WERI-Rb-1 (cell line): ENCODE measurements at regions not wholly inside any gene's neighbourhood (a gene's known extent, or its start where the extent isn't known, plus 50 kb on each side); places are given as distances from the start of the nearest gene placed in this dataset.

Experiments
- DNase-seq: peaks from one replicate; pipeline ENCODE4 v3.0.0-alpha.2; 2020
- H3K27ac ChIP-seq: fragments of 250-450 bp; sonication (Bioruptor Pico); 2 replicates; pipeline ENCODE4 v1.5.1; 2020; ENCODE audit warnings: mild to moderate bottlenecking, moderate library complexity
- H3K27me3 ChIP-seq: fragments of 250-450 bp; sonication (Bioruptor Pico); 2 replicates; pipeline ENCODE4 v1.5.1; 2021; ENCODE audit warnings: mild to moderate bottlenecking, low read depth, moderate library complexity; ENCODE audit not compliant: insufficient read depth, severe bottlenecking
- H3K36me3 ChIP-seq: fragments of 250-450 bp; sonication (Bioruptor Pico); 2 replicates; pipeline ENCODE4 v1.5.1; 2020; ENCODE audit warnings: mild to moderate bottlenecking, moderate library complexity
- H3K4me3 ChIP-seq: 2 replicates; pipeline ENCODE4 v1.5.1; 2011; ENCODE audit warnings: low read depth, mild to moderate bottlenecking, control low read depth, low read length
- H3K9me3 ChIP-seq: fragments of 250-450 bp; sonication (Bioruptor Pico); 2 replicates; pipeline ENCODE4 v1.5.1; 2021; ENCODE audit warnings: mild to moderate bottlenecking, moderate library complexity; ENCODE audit not compliant: severe bottlenecking
- TF ChIP-seq, protein P1 (sequence below): IDR thresholded peaks from 2 replicates; pipeline ENCODE4 v1.5.1; 2011; ENCODE audit warnings: low read depth, mild to moderate bottlenecking, control low read depth, inconsistent platforms, low read length

DNA sequence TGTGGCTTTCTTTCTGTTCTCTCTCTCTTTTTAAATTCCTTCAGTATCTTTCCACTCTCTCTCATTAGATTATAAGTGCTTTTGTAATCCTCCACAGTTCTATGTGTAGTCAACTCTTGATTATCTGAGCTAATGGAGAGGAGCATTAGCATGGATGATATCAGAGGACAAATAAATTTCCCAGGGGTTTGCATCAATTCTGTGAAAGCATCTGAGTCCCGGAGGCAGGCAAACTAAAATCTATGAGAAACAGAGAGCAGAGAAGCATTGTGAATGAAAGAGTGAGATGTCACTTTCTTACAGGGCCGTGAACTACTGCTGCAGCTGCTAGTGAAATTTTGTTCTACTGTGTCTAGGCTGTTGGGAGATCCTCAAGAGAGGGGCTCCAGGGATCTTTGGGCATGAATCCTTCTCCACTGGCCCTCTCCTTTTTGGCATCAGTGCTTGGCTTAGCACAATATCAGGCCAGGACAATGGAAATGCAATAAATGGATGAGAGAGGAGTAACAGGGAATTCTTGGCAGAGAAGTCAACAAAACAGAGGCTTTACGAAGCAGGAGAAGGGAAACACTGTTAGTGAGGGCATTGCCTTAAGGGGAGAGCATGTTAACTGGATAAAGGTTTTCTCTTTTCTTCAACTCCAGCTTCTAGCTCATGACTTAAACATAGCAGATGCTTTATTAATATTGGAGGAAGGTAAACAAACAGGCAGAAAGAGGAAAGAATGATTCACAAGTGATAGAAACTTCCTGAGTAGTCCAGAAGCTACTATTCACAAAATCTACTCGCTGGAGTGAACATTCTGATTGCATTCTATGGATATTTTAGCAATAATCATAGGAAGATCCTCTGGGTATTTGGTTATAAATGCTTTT is 847.0 kb upstream of the MAP3K7 start:
- H3K36me3 ChIP-seq, result no peaks in the 10 kb centered on the region
- no peaks in the 10 kb centered on the region for H3K27me3 ChIP-seq
- no peaks in the 10 kb centered on the region for H3K9me3 ChIP-seq
- no peak for DNase-seq
- H3K4me3 ChIP-seq, result no peak overlapping the region
- TF ChIP-seq, protein P1, sequence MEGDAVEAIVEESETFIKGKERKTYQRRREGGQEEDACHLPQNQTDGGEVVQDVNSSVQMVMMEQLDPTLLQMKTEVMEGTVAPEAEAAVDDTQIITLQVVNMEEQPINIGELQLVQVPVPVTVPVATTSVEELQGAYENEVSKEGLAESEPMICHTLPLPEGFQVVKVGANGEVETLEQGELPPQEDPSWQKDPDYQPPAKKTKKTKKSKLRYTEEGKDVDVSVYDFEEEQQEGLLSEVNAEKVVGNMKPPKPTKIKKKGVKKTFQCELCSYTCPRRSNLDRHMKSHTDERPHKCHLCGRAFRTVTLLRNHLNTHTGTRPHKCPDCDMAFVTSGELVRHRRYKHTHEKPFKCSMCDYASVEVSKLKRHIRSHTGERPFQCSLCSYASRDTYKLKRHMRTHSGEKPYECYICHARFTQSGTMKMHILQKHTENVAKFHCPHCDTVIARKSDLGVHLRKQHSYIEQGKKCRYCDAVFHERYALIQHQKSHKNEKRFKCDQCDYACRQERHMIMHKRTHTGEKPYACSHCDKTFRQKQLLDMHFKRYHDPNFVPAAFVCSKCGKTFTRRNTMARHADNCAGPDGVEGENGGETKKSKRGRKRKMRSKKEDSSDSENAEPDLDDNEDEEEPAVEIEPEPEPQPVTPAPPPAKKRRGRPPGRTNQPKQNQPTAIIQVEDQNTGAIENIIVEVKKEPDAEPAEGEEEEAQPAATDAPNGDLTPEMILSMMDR, result no peak
- H3K27ac ChIP-seq, result no peak overlapping the region

DNA sequence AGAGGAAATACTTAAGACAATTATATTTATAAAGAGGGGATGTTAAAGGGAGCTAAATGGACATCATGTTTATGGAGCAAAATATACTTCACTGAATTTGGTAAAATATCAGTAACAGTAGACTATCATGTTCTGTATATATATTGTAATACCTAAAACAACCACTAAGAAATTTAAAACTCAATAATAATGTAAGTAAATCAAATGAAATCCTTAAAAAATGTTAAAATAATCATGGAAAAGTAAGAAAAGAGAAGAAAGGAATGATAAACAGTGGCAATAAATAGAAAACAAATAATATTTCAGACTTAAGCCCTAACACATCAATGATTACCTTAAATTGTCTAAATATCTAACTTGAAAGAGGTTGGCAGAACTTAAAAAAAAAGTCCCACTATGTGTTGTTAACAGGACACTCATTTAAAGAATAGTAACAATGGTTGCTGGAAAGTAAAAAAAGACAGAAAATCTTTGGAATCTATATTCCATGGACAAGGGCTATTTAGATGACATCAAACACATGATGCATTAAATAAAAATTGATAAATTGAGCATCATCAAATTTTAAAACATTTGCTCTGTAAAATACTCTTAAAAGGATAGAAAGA is 842.2 kb upstream of the MAP3K7 start:
- TF ChIP-seq, protein P1, result no peak
- no peak overlapping the region for H3K27ac ChIP-seq
- no peaks in the 10 kb centered on the region for H3K9me3 ChIP-seq
- H3K4me3 ChIP-seq, result no peak overlapping the region
- H3K36me3 ChIP-seq, result no peaks in the 10 kb centered on the region
- DNase-seq, result no peak
- no peaks in the 10 kb centered on the region for H3K27me3 ChIP-seq

DNA sequence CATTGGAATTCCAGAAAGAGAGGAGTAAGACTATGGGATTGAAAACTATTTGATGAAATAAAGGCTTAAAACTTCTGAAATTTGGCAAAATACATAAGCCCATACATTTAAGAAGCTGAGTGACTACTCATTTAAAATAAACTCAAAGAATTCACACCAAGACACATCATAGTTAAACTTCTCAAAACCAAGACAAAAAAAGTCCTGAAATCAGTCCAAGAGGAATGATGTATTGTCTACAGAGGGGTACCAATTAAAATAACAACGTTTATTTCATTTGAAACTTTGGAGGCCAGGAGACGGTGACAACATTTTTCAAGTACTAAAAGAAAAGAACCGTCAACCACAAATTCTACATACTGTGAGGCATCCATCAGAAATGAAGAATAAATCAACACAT is 841.4 kb upstream of the MAP3K7 start:
- H3K27ac ChIP-seq, result no peak overlapping the region
- H3K9me3 ChIP-seq, result no peaks in the 10 kb centered on the region
- H3K4me3 ChIP-seq, result no peak overlapping the region
- no peak for DNase-seq
- no peaks in the 10 kb centered on the region for H3K36me3 ChIP-seq
- H3K27me3 ChIP-seq, result no peaks in the 10 kb centered on the region
- TF ChIP-seq, protein P1, result no peak

DNA sequence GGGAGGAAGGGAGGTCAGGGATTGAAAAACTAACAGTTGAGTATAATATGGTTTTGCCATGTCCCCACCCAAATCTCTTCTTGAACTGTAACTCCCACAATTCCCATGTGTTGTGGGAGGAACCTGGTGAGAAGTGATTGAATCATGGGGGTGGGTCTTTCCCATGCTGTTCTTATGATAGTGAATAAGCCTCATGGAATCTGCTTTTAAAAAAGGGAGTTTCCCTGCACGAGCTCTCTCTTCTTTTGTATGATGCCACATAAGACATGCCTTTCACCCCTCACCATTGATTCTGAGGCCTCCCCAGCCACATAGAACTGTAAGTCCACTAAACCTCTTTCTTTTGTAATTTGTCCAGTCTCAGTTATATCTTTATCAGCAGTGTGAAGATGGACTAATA is 833.4 kb upstream of the MAP3K7 start:
- DNase-seq, result no peak
- Histone ChIP-seq H3K27ac (no peak overlapping the region), H3K36me3 (no peaks in the 10 kb centered on the region), H3K27me3 (no peaks in the 10 kb centered on the region), H3K4me3 (no peak overlapping the region), H3K9me3 (peaks cover 5% of the 10 kb centered on the region)
- TF ChIP-seq, protein P1, result no peak

DNA sequence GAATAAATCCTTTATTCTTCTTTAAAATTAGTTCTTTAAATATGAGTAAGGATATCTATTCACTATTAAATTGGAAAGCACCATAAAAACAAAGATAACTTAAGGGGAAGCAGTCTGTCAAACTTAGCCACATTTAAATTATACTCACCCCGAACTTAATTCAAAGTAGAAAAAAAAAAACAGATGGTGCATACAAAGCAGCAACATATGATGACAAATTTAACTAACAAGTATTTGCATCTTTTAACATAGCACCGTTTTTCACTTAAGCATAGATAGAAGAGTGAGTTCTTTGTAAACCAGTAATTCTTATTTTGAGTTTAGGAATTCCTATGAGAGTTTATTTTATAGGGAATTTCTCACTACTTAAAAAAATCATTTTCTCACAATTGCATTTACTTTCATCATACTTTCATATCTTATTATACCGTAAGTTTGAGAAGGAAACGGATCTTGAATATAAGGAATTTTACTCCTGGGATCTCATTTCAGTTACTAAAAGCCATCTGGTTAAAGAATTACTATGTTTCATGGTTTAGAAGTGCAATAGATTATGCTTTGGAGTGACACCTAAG is 828.2 kb upstream of the MAP3K7 start:
- TF ChIP-seq, protein P1, result no peak
- no peak overlapping the region for H3K4me3 ChIP-seq
- DNase-seq, result no peak
- no peak overlapping the region for H3K27ac ChIP-seq
- peaks cover 5% of the 10 kb centered on the region for H3K9me3 ChIP-seq
- H3K36me3 ChIP-seq, result no peaks in the 10 kb centered on the region
- no peaks in the 10 kb centered on the region for H3K27me3 ChIP-seq
